Kidney (tissue), 13 donors: ENCODE measurements at regions not wholly inside any gene's neighbourhood (a gene's known extent, or its start where the extent isn't known, plus 50 kb on each side); places are given as distances from the start of the nearest gene placed in this dataset.

ENCODE experiments used
- DNase-seq, 5 donors: peaks; one replicate each; pipeline ENCODE4 v3.0.0-alpha.2; 2013 to 2020
- FAIRE-seq: peaks from 2 replicates; lab custom pipeline; 2012; peaks lifted over from hg19 to GRCh38; lab: Jason Lieb, UNC
- H3K27ac ChIP-seq, 2 donors: one replicate each; pipeline ENCODE4 v1.7.0; 2013; ENCODE audit warnings: low read depth in 2 of 2, low read length in 2 of 2, inconsistent platforms in 1 of 2
- H3K27me3 ChIP-seq: one replicate; pipeline ENCODE4 v1.7.1; 2013; ENCODE audit warnings: low read length, inconsistent platforms; ENCODE audit not compliant: control insufficient read depth, insufficient read depth
- H3K36me3 ChIP-seq, 3 donors: one replicate each; pipeline versions ENCODE4 v1.7.0 to v1.7.1; 2013; ENCODE audit warnings: low read length in 3 of 3, control low read depth in 1 of 3, inconsistent platforms in 1 of 3; ENCODE audit not compliant: insufficient read depth in 3 of 3, control insufficient read depth in 2 of 3
- H3K4me1 ChIP-seq, 3 donors: one replicate each; pipeline versions ENCODE4 v1.7.0 to v1.7.1; 2013; ENCODE audit warnings: low read length in 3 of 3, inconsistent platforms in 1 of 3, low read depth in 1 of 3; ENCODE audit not compliant: control insufficient read depth in 2 of 3, insufficient read depth in 2 of 3
- H3K4me3 ChIP-seq, 3 donors: one replicate each; pipeline versions ENCODE4 v1.7.0 to v1.8.1; 2013; ENCODE audit warnings: low read length in 3 of 3, control low read depth in 1 of 3, inconsistent platforms in 1 of 3
- H3K9ac ChIP-seq, 3 donors: one replicate each; pipeline versions ENCODE4 v1.7.0 to v1.7.1; 2013; ENCODE audit warnings: low read length in 3 of 3, control low read depth in 1 of 3, inconsistent platforms in 1 of 3
- H3K9me3 ChIP-seq, 3 donors: one replicate each; pipeline versions ENCODE4 v1.7.0 to v1.7.1; 2013; ENCODE audit warnings: low read length in 3 of 3, control low read depth in 1 of 3, inconsistent platforms in 1 of 3; ENCODE audit not compliant: control insufficient read depth in 2 of 3, insufficient read depth in 1 of 3
- CTCF ChIP-seq: IDR thresholded peaks from 3 replicates; pipeline ENCODE4 v1.5.1; 2012; ENCODE audit warnings: mild to moderate bottlenecking, moderate library complexity, borderline replicate concordance; ENCODE audit not compliant: insufficient read depth; ENCODE audit errors: extremely low read depth
- intact Hi-C: fragments of 100-400 bp; cut with DNase I; formaldehyde crosslinking; loops from one replicate; pipeline ENCODE4 v1.11.1; 2022
- donor health status: control.
- donor health status: control.
- donor health status: control.
- donor health status: control.
- donor health status: control.
- donor health status: DM: yes; HTN: yes; CAD: no.
- donor health status: Normal renal cell carcinoma (clear cell type).

DNA sequence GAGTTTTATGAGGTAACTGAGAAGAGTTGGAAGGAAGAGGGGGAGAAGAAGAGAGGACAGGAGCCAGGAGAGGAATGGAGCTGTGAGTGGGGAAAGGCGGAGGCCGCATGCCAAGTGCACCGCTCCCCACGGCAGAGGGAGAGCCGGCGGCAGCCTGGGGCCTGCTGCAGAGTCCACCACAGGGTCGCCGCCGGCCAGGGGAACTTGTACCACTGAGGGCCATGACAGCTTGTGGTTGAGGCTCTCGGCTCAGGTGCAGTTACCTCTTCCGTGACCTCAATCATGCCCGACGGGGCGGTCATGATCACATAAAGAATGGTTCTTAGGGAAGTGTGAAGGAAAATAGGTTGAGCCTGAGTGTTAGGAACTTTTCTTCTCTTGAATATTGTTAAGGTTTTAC lies 325.0 kb downstream of the SNAPC1 start:
- peaks cover 0 to 9% (median 0%) of the 10 kb centered on the region in 3 donors for H3K9me3 ChIP-seq

DNA sequence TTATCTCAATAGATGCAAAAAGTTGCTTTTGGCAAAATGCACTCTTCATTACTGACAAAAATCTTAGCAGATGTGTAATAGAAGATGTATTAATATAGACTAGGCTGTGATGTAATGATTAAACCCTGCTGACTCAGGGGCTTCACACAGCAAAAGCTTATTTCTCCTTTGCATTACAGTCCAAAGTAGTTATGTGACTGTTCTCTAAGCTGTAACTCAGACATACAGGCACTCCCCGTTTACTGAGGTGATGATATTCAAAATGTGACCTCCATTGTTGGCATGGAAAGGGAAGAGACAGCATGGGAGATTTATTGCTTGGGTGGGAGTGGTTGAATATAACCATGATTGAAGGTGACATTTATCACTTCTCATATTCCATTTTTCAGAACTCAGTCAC lies 331.5 kb downstream of the SNAPC1 start:
- H3K9me3 ChIP-seq = peaks cover 0 to 2% (median 0%) of the 10 kb centered on the region in 3 donors
- no peak for DNase-seq
- intact Hi-C loops = no loop called here
- H3K27ac ChIP-seq = no peak overlapping the region
- no peak for FAIRE-seq
- no peaks in the 10 kb centered on the region for H3K4me1 ChIP-seq
- H3K9ac ChIP-seq = no peak overlapping the region
- no peak for TF ChIP-seq CTCF
- no peak overlapping the region for H3K4me3 ChIP-seq
- no peaks in the 10 kb centered on the region for H3K36me3 ChIP-seq
- H3K27me3 ChIP-seq = no peaks in the 10 kb centered on the region

More for the DNA sequence above, 325.0 kb downstream of the SNAPC1 start:
- Histone ChIP-seq H3K27ac (no peak overlapping the region), H3K4me1 (no peaks in the 10 kb centered on the region), H3K4me3 (no peak overlapping the region), H3K36me3 (no peaks in the 10 kb centered on the region), H3K9ac (no peak overlapping the region), H3K27me3 (no peaks in the 10 kb centered on the region)
- intact Hi-C loops = no loop called here
- peak in 1 of 5 donors; percentile 62 for DNase-seq
- TF ChIP-seq CTCF = no peak
- no peak for FAIRE-seq

DNA sequence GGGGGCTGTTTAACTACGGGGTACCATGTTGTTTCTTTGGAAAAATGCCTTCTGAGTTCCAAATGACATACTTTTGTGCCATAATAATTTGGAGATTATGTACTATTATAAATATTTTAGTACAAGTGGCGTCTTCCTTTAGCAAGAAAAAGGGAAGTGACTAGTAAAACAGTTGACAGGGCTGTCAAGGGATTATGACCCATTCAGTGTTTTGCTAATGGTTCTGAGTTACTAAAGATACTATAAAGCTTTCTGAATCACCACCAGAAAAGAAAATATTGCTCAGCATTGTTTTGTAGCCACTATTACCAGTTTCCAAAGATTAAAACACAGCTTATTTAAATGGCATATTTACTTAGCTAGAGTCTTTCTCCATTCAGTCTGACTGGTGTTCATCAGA lies 334.9 kb downstream of the SNAPC1 start:
- Histone ChIP-seq H3K9ac (no peak overlapping the region), H3K4me3 (no peak overlapping the region), H3K27me3 (no peaks in the 10 kb centered on the region), H3K27ac (no peak overlapping the region), H3K36me3 (no peaks in the 10 kb centered on the region), H3K9me3 (peaks cover 0 to 2% (median 0%) of the 10 kb centered on the region in 3 donors), H3K4me1 (no peaks in the 10 kb centered on the region)
- FAIRE-seq = no peak
- TF ChIP-seq CTCF = no peak
- intact Hi-C loops = no loop called here
- no peak for DNase-seq

DNA sequence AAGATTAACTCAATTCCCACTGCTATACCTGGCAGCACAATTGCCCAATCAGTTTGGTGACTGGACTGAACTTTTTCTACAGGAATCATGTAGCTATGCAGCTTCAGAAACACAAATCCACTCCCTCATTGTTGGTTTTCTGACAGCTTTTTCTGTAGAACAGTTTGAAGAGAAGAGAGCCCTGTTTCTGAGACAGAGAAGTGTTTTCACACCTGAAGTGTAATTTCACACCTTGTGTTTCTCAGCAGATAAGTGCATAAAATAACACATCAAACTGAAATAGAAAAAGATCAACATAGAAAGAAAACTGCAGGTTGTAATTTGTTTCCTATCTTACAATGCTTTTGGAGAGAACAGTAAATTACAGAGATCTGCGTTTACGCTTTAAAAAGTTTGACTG lies 335.6 kb downstream of the SNAPC1 start:
- no peak for DNase-seq
- Histone ChIP-seq H3K9ac (no peak overlapping the region), H3K27me3 (no peaks in the 10 kb centered on the region), H3K9me3 (peaks cover 0 to 2% (median 0%) of the 10 kb centered on the region in 3 donors), H3K36me3 (no peaks in the 10 kb centered on the region), H3K4me1 (no peaks in the 10 kb centered on the region), H3K27ac (no peak overlapping the region), H3K4me3 (no peak overlapping the region)
- FAIRE-seq = no peak
- intact Hi-C loops = no loop called here
- no peak for TF ChIP-seq CTCF
